ENCODE measurements at regions not wholly inside any gene's neighbourhood (a gene's known extent, or its start where the extent isn't known, plus 50 kb on each side); places are given as distances from the start of the nearest gene placed in this dataset.

DNA sequence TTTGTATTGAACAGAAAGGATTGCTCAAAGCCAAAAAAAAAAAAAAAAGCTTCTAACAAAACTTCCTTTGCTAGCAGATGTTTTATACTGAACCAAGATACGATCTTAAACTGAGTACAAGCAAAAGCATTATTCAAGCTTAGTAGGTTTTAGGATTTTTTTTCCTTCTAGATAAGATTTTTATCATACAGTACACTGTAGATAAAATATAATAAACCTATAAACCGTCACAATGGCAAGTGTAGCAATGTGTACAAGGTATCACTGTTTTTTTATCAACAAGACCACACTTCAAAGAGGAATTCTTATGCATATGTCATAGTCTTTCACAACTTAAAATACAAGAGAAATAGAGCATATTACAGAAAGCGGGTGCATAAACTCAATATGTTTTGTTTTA is 56.5 kb upstream of the TRPM3 start:
- DNase-seq (ENCODE audit: low spot score) = no peak

- no peak for DNase-seq (ENCODE audit: low spot score)
These were observed 50.1 kb upstream of the TRPM3 start for GRCh38 chr9:71171517-71171916.

Measured in cerebellar cortex (tissue), 1 donor.